Nephron (organoid): ENCODE measurements at regions not wholly inside any gene's neighbourhood (a gene's known extent, or its start where the extent isn't known, plus 50 kb on each side); places are given as distances from the start of the nearest gene placed in this dataset.

Experiments
- H3K27ac Mint-ChIP-seq, 3 experiments: 2 replicates each; pipeline ENCODE4 v1.8.0; 2020; ENCODE audit warnings: mixed read lengths in 3 of 3, mild to moderate bottlenecking in 2 of 3, moderate library complexity in 1 of 3
- H3K27me3 Mint-ChIP-seq: 2 replicates; pipeline ENCODE4 v1.8.0; 2021; ENCODE audit warnings: low read depth, mild to moderate bottlenecking, moderate library complexity, mixed read lengths
- H3K36me3 Mint-ChIP-seq: 2 replicates; pipeline ENCODE4 v1.8.0; 2020; ENCODE audit warnings: low read depth, mixed read lengths
- H3K4me1 Mint-ChIP-seq: 2 replicates; pipeline ENCODE4 v1.8.0; 2020; ENCODE audit warnings: mixed read lengths
- H3K4me3 Mint-ChIP-seq, 3 experiments: 2 replicates each; pipeline ENCODE4 v1.8.0; 2020; ENCODE audit warnings: mild to moderate bottlenecking in 3 of 3, mixed read lengths in 3 of 3, moderate library complexity in 2 of 3
- H3K9me3 Mint-ChIP-seq: 2 replicates; pipeline ENCODE4 v1.8.0; 2020; ENCODE audit warnings: mixed read lengths
- CTCF ChIP-seq, 3 experiments: fragments of 200-600 bp; sonication (generic); IDR thresholded peaks; one replicate each; pipeline ENCODE4 v1.5.0; 2021; ENCODE audit warnings: antibody characterized with exemption in 3 of 3; ENCODE audit not compliant: unreplicated experiment in 3 of 3

GRCh38 chr15:93206893-93207292 is 117.9 kb upstream of the RGMA start:
- TF ChIP-seq CTCF (IDR thresholded peaks at IDR 0.05; ENCODE audit: unreplicated experiment in 3 of 3): no peak
- no peak overlapping the region for H3K4me3 Mint-ChIP-seq
- H3K4me1 Mint-ChIP-seq: no peaks in the 10 kb centered on the region
- H3K9me3 Mint-ChIP-seq: peaks cover 8% of the 10 kb centered on the region
- H3K36me3 Mint-ChIP-seq: no peaks in the 10 kb centered on the region
- H3K27ac Mint-ChIP-seq: peak overlapping the region in 1 of 3 experiments; percentile 42
- peaks cover 3% of the 10 kb centered on the region for H3K27me3 Mint-ChIP-seq

GRCh38 chr15:93205413-93205812 is 116.4 kb upstream of the RGMA start:
- no peak overlapping the region for H3K27ac Mint-ChIP-seq
- TF ChIP-seq CTCF (IDR thresholded peaks at IDR 0.05; ENCODE audit: unreplicated experiment in 3 of 3): no peak

GRCh38 chr15:93203036-93203435 is 114.0 kb upstream of the RGMA start:
- peaks cover 5% of the 10 kb centered on the region for H3K36me3 Mint-ChIP-seq
- H3K9me3 Mint-ChIP-seq: peaks cover 19% of the 10 kb centered on the region
- H3K27ac Mint-ChIP-seq: no peak overlapping the region
- H3K4me3 Mint-ChIP-seq: no peak overlapping the region
- H3K4me1 Mint-ChIP-seq: peaks cover 15% of the 10 kb centered on the region
- TF ChIP-seq CTCF (IDR thresholded peaks at IDR 0.05; ENCODE audit: unreplicated experiment in 3 of 3): no peak
- peaks cover 3% of the 10 kb centered on the region for H3K27me3 Mint-ChIP-seq

More at GRCh38 chr15:93205413-93205812, 116.4 kb upstream of the RGMA start:
- no peak overlapping the region for H3K4me3 Mint-ChIP-seq
- no peaks in the 10 kb centered on the region for H3K36me3 Mint-ChIP-seq
- peaks cover 7% of the 10 kb centered on the region for H3K4me1 Mint-ChIP-seq
- H3K9me3 Mint-ChIP-seq: peaks cover 9% of the 10 kb centered on the region
- H3K27me3 Mint-ChIP-seq: peaks cover 3% of the 10 kb centered on the region

GRCh38 chr15:93202405-93202804 is 113.4 kb upstream of the RGMA start:
- peaks cover 23% of the 10 kb centered on the region for H3K9me3 Mint-ChIP-seq
- peaks cover 5% of the 10 kb centered on the region for H3K36me3 Mint-ChIP-seq
- H3K4me1 Mint-ChIP-seq: peaks cover 15% of the 10 kb centered on the region
- H3K27me3 Mint-ChIP-seq: peaks cover 3% of the 10 kb centered on the region
- no peak overlapping the region for H3K4me3 Mint-ChIP-seq
- H3K27ac Mint-ChIP-seq: no peak overlapping the region
- no peak for TF ChIP-seq CTCF (IDR thresholded peaks at IDR 0.05; ENCODE audit: unreplicated experiment in 3 of 3)

GRCh38 chr15:93201940-93202339 is 112.9 kb upstream of the RGMA start:
- no peak overlapping the region for H3K4me3 Mint-ChIP-seq

More at GRCh38 chr15:93201940-93202339, 112.9 kb upstream of the RGMA start:
- Mint-ChIP-seq H3K9me3 (peaks cover 24% of the 10 kb centered on the region), H3K27me3 (peaks cover 3% of the 10 kb centered on the region), H3K27ac (no peak overlapping the region), H3K4me1 (peaks cover 15% of the 10 kb centered on the region), H3K36me3 (peaks cover 5% of the 10 kb centered on the region)
- no peak for TF ChIP-seq CTCF (IDR thresholded peaks at IDR 0.05; ENCODE audit: unreplicated experiment in 3 of 3)
